ENCODE measurements at regions not wholly inside any gene's neighbourhood (a gene's known extent, or its start where the extent isn't known, plus 50 kb on each side); places are given as distances from the start of the nearest gene placed in this dataset.

GRCh38 chr11:44402466-44403075, 92.6 kb upstream of the ALX4 start:
- Histone ChIP-seq H3K9ac (no peak overlapping the region), H4K20me1 (ENCODE audit: insufficient read depth) (no peaks in the 10 kb centered on the region), H3F3A (ENCODE audit: insufficient read depth) (no peaks in the 10 kb centered on the region), H3K4me3 (no peak overlapping the region), H3K27me3 (replicated peaks; ENCODE audit: insufficient read depth) (peaks cover 8% of the 10 kb centered on the region; the same call in 1 of the 2 replicates), H2AFZ (no peak overlapping the region), H3K4me1 (ENCODE audit: insufficient read depth) (no peaks in the 10 kb centered on the region), H3K27ac (no peak overlapping the region), H3K9me2 (ENCODE audit: insufficient read depth) (no peaks in the 10 kb centered on the region), H3K79me2 (ENCODE audit: insufficient read depth) (no peaks in the 10 kb centered on the region), H3K36me3 (ENCODE audit: low read depth) (no peaks in the 10 kb centered on the region), H3K4me2 (ENCODE audit: unreplicated experiment) (no peak overlapping the region), H3K9me3 (ENCODE audit: low read depth) (no peaks in the 10 kb centered on the region)
- no peak for DNase-seq
- 47 to 53% methylated on average over 12 of the region's 12 CpGs for WGBS, 2 experiments (ENCODE audit: low coverage in 1 of 2, low lambda C conversion rate in 2 of 2, missing lambda C conversion rate in 2 of 2)
- no peak for TF ChIP-seq EZH2phosphoT487 (IDR thresholded peaks at IDR 0.05; ENCODE audit: insufficient read depth, low read depth)
- in situ Hi-C loops (cut with MboI) = no loop called here

GRCh38 chr11:44403176-44403575, 93.2 kb upstream of the ALX4 start:
- 8 to 12% methylated on average over 4 of the region's 4 CpGs for WGBS, 2 experiments (ENCODE audit: low coverage in 1 of 2, low lambda C conversion rate in 2 of 2, missing lambda C conversion rate in 2 of 2)

GRCh38 chr11:44403587-44404273, 93.8 kb upstream of the ALX4 start:
- Histone ChIP-seq H3K27me3 (replicated peaks; ENCODE audit: insufficient read depth) (peaks cover 6% of the 10 kb centered on the region; the same call in 1 of the 2 replicates), H3K79me2 (ENCODE audit: insufficient read depth) (no peaks in the 10 kb centered on the region), H4K20me1 (ENCODE audit: insufficient read depth) (no peaks in the 10 kb centered on the region), H3K27ac (no peak overlapping the region), H3K9me2 (ENCODE audit: insufficient read depth) (no peaks in the 10 kb centered on the region), H3K36me3 (ENCODE audit: low read depth) (no peaks in the 10 kb centered on the region), H3K9ac (no peak overlapping the region), H3K9me3 (ENCODE audit: low read depth) (no peaks in the 10 kb centered on the region), H3K4me1 (ENCODE audit: insufficient read depth) (no peaks in the 10 kb centered on the region), H3F3A (ENCODE audit: insufficient read depth) (no peaks in the 10 kb centered on the region), H3K4me2 (ENCODE audit: unreplicated experiment) (no peak overlapping the region), H2AFZ (no peak overlapping the region), H3K4me3 (no peak overlapping the region)
- TF ChIP-seq EZH2 (IDR thresholded peaks at IDR 0.05; ENCODE audit: insufficient read depth, poor library complexity, severe bottlenecking) = no peak
- no peak for TF ChIP-seq EZH2phosphoT487 (IDR thresholded peaks at IDR 0.05; ENCODE audit: insufficient read depth, low read depth)
- in situ Hi-C loops (cut with MboI) = no loop called here
- no peak for DNase-seq
- WGBS, 2 experiments (ENCODE audit: low coverage in 1 of 2, low lambda C conversion rate in 2 of 2, missing lambda C conversion rate in 2 of 2) = 22 to 26% methylated on average over 6 of the region's 6 CpGs

More at GRCh38 chr11:44403176-44403575, 93.2 kb upstream of the ALX4 start:
- Histone ChIP-seq H3K4me2 (ENCODE audit: unreplicated experiment) (no peak overlapping the region), H3K27me3 (replicated peaks; ENCODE audit: insufficient read depth) (peaks cover 6% of the 10 kb centered on the region; the same call in 1 of the 2 replicates), H2AFZ (no peak overlapping the region), H3K27ac (no peak overlapping the region), H3F3A (ENCODE audit: insufficient read depth) (no peaks in the 10 kb centered on the region), H3K36me3 (ENCODE audit: low read depth) (no peaks in the 10 kb centered on the region), H3K4me1 (ENCODE audit: insufficient read depth) (no peaks in the 10 kb centered on the region), H3K9me2 (ENCODE audit: insufficient read depth) (no peaks in the 10 kb centered on the region), H3K79me2 (ENCODE audit: insufficient read depth) (no peaks in the 10 kb centered on the region), H3K9ac (no peak overlapping the region), H3K4me3 (no peak overlapping the region), H4K20me1 (ENCODE audit: insufficient read depth) (no peaks in the 10 kb centered on the region), H3K9me3 (ENCODE audit: low read depth) (no peaks in the 10 kb centered on the region)
- no peak for DNase-seq
- no peak for TF ChIP-seq EZH2phosphoT487 (IDR thresholded peaks at IDR 0.05; ENCODE audit: insufficient read depth, low read depth)
- TF ChIP-seq EZH2 (IDR thresholded peaks at IDR 0.05; ENCODE audit: insufficient read depth, poor library complexity, severe bottlenecking) = no peak
- in situ Hi-C loops (cut with MboI) = no loop called here

GRCh38 chr11:44404301-44404700, 94.4 kb upstream of the ALX4 start:
- no peaks in the 10 kb centered on the region for H3F3A ChIP-seq (ENCODE audit: insufficient read depth)
- no peak for DNase-seq
- TF ChIP-seq EZH2 (IDR thresholded peaks at IDR 0.05; ENCODE audit: insufficient read depth, poor library complexity, severe bottlenecking) (no peak), EZH2phosphoT487 (IDR thresholded peaks at IDR 0.05; ENCODE audit: insufficient read depth, low read depth) (no peak)
- H3K4me2 ChIP-seq (ENCODE audit: unreplicated experiment) = no peak overlapping the region
- WGBS, 2 experiments (ENCODE audit: low coverage in 1 of 2, low lambda C conversion rate in 2 of 2, missing lambda C conversion rate in 2 of 2) = 43 to 45% methylated on average over 6 of the region's 6 CpGs
- H3K79me2 ChIP-seq (ENCODE audit: insufficient read depth) = no peaks in the 10 kb centered on the region
- in situ Hi-C loops (cut with MboI) = no loop called here
- H3K4me1 ChIP-seq (ENCODE audit: insufficient read depth) = no peaks in the 10 kb centered on the region
- no peaks in the 10 kb centered on the region for H3K36me3 ChIP-seq (ENCODE audit: low read depth)
- peaks cover 6% of the 10 kb centered on the region; the same call in 1 of the 2 replicates for H3K27me3 ChIP-seq (replicated peaks; ENCODE audit: insufficient read depth)
- H4K20me1 ChIP-seq (ENCODE audit: insufficient read depth) = no peaks in the 10 kb centered on the region
- no peak overlapping the region for H2AFZ ChIP-seq
- H3K9me3 ChIP-seq (ENCODE audit: low read depth) = no peaks in the 10 kb centered on the region
- no peaks in the 10 kb centered on the region for H3K9me2 ChIP-seq (ENCODE audit: insufficient read depth)
- no peak overlapping the region for H3K27ac ChIP-seq
- no peak overlapping the region for H3K4me3 ChIP-seq
- H3K9ac ChIP-seq = no peak overlapping the region

Measured in GM23248 (cell line).